ENCODE measurements at regions not wholly inside any gene's neighbourhood (a gene's known extent, or its start where the extent isn't known, plus 50 kb on each side); places are given as distances from the start of the nearest gene placed in this dataset.

GRCh38 chr5:107293541-107294210, 377.1 kb downstream of the EFNA5 start:
- DNase-seq, result no peak

DNA sequence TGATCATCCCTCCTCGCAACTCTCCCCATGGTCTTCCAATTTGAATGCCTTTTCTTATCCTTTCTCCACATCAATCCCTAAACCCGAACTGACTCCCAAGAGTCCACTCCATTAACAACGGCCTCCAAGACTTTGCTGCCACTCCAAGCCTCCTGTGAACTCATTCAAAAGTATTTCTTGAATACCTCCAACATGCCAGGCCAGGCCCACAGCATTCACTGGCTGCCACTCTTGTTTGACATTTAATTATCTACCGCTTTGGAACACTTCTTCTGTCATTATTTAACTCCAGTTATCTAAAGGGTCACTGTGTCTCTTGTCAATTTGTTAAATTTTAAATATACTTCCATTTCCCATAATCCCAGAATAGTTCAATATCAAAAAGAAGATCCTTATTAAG, 378.9 kb downstream of the EFNA5 start:
- DNase-seq, result no peak

- no peak for DNase-seq
Measured at GRCh38 chr5:107290780-107291398, 379.8 kb downstream of the EFNA5 start.

DNA sequence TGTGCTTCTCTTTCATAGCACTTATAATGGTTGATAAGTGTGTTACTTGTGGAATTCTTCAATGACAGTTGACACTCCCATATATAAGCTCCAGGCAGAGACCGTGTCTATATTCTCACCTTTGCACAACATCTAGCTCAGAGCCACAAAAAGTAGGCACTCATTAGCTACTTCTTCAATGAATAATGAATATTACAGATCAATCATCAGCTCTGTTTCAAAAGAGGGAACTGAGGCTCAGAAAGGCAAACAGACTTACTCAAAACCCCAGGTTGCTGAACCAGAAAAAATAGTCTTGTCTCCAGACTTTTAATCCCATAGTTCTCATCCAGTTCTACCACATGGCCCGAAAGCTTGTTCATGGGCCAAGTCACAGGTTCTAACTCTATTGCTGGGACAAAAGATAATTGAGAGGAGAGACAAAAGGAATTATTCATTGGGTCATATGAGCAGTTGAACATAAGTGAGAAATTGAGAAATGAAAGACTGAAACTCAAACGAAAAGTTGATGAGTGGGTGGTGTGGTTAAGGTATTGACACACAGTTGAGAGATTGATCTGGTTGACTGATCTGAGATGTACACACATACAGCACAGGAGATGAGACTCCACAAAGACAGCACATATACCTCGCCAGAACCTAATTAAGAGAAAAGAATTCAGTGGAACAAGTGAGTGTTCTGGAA, 381.6 kb downstream of the EFNA5 start:
- no peak for DNase-seq

- DNase-seq, result no peak
Measured at GRCh38 chr5:107286447-107287098, 384.2 kb downstream of the EFNA5 start.

- no peak for DNase-seq
Measured at GRCh38 chr5:107285772-107286171, 385.0 kb downstream of the EFNA5 start.

- no peak for DNase-seq
Measured at GRCh38 chr5:107284822-107285525, 385.8 kb downstream of the EFNA5 start.

GRCh38 chr5:107282061-107282460, 388.7 kb downstream of the EFNA5 start:
- peak in 1 of 2 experiments; percentile 3 for DNase-seq

DNA sequence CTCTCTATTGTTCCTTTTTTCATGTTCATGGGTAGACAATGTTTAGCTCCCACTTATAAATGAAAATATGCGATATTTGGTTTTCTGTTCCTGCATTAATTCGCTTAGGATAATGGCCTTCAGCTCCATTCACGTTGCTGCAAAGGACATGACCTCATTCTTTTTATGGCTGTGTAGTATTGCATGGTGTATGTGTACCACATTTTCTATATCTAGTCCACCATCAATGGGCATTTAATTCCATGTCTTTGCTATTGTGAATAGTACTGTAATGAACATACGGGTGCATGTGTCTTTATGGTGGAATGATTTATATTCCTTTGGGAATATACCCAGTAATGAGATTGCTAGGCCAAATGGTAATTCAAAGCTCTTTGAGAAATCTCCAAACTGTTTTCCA, 392.0 kb downstream of the EFNA5 start:
- no peak for DNase-seq

DNA sequence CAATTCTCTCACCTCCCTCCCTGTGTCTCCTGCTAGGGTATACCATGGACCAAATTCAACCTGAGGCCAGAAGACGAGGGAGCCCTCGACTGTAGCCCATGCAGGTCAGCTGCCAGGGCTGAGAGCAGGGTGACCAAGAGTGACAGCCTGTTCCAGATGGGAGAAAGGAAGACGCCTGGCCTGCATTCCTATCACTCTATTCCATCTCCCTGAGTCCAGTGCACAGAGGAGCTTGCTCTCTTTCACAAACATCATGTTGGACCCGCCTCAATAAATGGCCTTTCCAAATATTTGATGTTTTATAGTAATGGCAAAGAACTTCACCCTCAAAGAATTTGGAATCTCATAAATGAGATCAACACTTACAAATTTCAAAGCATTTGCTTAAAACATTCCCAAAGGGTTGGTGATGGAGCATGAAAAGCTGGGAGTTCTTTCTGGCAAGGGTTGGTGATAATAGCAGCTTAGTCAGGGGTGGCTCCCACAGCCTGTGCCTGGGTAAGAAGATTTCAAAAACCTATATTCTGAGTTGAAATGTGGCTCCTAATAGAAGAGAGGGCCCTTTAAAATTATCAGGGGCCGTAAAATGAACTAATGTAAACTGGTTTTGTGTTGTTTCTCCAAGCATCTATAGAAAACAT, 393.1 kb downstream of the EFNA5 start:
- no peak for DNase-seq

- no peak for DNase-seq
Measured at GRCh38 chr5:107275333-107275732, 395.4 kb downstream of the EFNA5 start.

- no peak for DNase-seq
Measured at GRCh38 chr5:107274571-107274970, 396.2 kb downstream of the EFNA5 start.

DNA sequence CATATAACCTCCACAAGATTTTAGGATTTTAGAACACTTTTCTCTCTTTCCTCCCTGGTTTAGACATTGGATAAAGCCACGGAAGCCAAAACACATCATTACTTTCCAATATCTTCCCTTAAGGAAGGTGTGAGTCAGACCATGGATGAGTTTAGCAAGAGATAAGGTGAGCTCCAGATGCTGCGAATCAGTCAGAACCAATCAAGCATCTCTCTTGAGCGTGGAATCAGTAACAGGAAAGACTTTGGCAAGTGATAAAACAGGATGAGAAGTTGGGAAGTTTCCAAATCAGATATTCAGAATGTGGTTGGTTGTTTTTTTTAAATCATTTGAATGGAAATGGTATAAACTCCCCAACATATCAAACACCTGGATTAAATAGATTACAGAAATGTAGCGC, 397.8 kb downstream of the EFNA5 start:
- DNase-seq, result no peak

DNA sequence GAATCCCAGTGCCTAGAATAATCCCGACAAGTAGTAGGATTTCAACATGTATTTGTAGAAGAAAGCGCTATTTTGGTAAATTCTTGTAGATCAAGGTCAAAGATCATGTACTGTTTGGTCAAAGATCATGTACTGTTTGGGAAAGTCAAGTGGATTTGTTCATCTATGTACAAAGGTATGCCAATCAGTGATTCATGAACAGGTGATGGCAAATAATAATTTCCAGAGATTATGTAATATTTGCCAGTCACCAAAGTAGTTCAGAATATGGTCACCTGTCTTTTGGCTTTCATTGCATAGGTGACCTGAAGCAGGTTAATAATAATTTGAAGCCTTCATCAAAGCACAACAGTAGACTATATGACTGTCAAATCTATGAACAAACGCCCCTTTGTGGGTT, 398.2 kb downstream of the EFNA5 start:
- DNase-seq, result no peak

GRCh38 chr5:107271682-107272350, 398.9 kb downstream of the EFNA5 start:
- no peak for DNase-seq

DNA sequence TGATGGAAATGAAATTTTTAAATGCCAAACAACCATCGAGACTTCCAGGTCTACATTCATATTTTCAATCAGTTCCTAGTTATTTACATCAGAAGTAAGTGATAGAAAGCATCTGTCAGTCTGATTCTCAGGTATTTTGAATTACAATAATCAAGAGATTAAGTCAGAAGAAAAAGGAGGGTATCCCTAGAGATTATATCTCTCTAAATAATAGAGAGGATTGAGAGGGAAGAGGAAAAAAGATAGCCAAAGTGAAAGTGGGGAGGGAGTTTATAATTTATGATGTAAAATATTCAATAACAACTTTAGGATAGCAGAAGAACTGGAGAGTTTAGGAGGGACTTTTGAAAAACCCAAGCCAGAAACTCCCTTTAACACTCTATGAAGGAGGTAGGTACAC, 400.2 kb downstream of the EFNA5 start:
- DNase-seq, result no peak

GRCh38 chr5:107269678-107270077, 401.1 kb downstream of the EFNA5 start:
- no peak for DNase-seq

- DNase-seq, result no peak
Measured at GRCh38 chr5:107269256-107269655, 401.5 kb downstream of the EFNA5 start.

- DNase-seq, result no peak
Measured at GRCh38 chr5:107268241-107268640, 402.5 kb downstream of the EFNA5 start.

- no peak for DNase-seq
Measured at GRCh38 chr5:107266100-107266499, 404.6 kb downstream of the EFNA5 start.

GRCh38 chr5:107265193-107265592, 405.5 kb downstream of the EFNA5 start:
- no peak for DNase-seq

- no peak for DNase-seq
Measured at GRCh38 chr5:107263387-107264018, 407.2 kb downstream of the EFNA5 start.
